ENCODE measurements at regions not wholly inside any gene's neighbourhood (a gene's known extent, or its start where the extent isn't known, plus 50 kb on each side); places are given as distances from the start of the nearest gene placed in this dataset.

DNA sequence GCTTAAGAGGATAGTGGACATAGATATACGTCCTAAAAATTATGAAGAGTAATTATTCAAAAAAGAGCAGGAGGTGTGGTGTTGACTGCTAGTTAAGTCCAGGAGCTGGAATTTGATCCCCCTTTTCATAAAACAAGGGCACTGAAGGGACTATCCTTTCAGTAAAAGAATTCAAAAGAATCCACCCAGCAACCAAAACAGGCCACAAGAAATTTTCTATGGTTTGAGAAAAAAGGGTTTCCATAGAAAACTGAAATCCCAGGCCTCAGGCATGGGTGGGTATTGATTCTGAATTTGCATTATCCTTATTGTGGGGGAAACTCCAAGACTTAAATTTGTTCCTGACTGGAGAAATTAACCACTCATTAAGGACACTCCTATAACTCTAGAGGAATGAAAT lies 269.0 kb upstream of the MPDZ start:
- H3K27me3 ChIP-seq (ENCODE audit: control insufficient read depth in 2 of 2, insufficient read depth in 2 of 2, low read length in 2 of 2), result no peaks in the 10 kb centered on the region
- no peaks in the 10 kb centered on the region for H3K4me1 ChIP-seq (ENCODE audit: control insufficient read depth in 2 of 2, insufficient read depth in 2 of 2, low read length in 2 of 2)
- no peak overlapping the region for H3K27ac ChIP-seq (ENCODE audit: low read depth in 2 of 2, low read length in 2 of 2)
- H3K9me3 ChIP-seq (ENCODE audit: control insufficient read depth in 2 of 2, low read length in 2 of 2), result no peaks in the 10 kb centered on the region
- H3K36me3 ChIP-seq (ENCODE audit: control insufficient read depth in 2 of 2, insufficient read depth in 2 of 2, low read length in 2 of 2), result no peaks in the 10 kb centered on the region
- H3K9ac ChIP-seq (ENCODE audit: low read depth in 1 of 2, low read length in 2 of 2), result no peak overlapping the region
- no peak overlapping the region for H3K4me3 ChIP-seq (ENCODE audit: low read length in 2 of 2)

DNA sequence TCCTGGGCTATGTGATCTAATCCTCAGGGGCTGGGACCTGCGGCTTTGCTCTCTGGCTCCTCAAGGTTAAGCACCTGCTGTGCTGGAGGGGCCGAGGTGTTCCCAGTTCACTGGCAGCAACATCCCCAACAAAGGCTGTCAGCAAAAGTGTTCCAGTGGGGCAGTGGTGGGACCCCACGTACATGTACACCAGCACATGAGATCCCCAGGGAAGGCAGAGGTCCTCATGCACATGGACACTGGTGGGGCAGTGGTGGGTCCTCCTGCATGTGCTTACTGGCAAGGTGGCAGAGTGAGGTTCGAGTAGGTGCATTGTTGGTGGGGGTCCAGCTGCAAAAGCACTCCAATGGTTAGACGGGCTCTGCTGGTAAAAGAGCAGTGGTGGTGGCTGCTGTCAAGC lies 255.6 kb upstream of the MPDZ start:
- H3K27me3 ChIP-seq (ENCODE audit: control insufficient read depth in 2 of 2, insufficient read depth in 2 of 2, low read length in 2 of 2), result no peaks in the 10 kb centered on the region
- no peaks in the 10 kb centered on the region for H3K9me3 ChIP-seq (ENCODE audit: control insufficient read depth in 2 of 2, low read length in 2 of 2)
- H3K36me3 ChIP-seq (ENCODE audit: control insufficient read depth in 2 of 2, insufficient read depth in 2 of 2, low read length in 2 of 2), result no peaks in the 10 kb centered on the region
- no peaks in the 10 kb centered on the region for H3K4me1 ChIP-seq (ENCODE audit: control insufficient read depth in 2 of 2, insufficient read depth in 2 of 2, low read length in 2 of 2)
- H3K27ac ChIP-seq (ENCODE audit: low read depth in 2 of 2, low read length in 2 of 2), result no peak overlapping the region
- H3K9ac ChIP-seq (ENCODE audit: low read depth in 1 of 2, low read length in 2 of 2), result no peak overlapping the region
- H3K4me3 ChIP-seq (ENCODE audit: low read length in 2 of 2), result no peak overlapping the region

DNA sequence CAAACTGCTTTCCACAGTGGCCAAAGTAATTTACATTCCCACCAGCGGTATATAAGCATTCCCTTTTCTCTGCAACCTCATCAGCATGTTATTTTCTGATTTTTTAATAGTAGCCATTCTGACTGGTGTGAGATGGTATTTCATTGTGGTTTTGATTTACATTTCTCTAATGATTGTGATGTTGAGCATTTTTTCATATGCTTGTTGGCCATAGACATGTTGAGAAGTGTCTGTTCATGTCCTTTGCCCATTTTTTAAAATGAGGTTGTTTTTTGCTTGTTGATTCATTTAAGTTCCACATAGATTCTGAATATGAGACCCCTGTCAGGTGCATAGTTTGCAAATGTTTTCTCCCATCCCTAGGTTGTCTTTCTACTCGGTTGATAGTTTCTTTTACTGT lies 254.5 kb upstream of the MPDZ start:
- no peaks in the 10 kb centered on the region for H3K4me1 ChIP-seq (ENCODE audit: control insufficient read depth in 2 of 2, insufficient read depth in 2 of 2, low read length in 2 of 2)
- H3K4me3 ChIP-seq (ENCODE audit: low read length in 2 of 2), result no peak overlapping the region
- no peaks in the 10 kb centered on the region for H3K9me3 ChIP-seq (ENCODE audit: control insufficient read depth in 2 of 2, low read length in 2 of 2)
- H3K36me3 ChIP-seq (ENCODE audit: control insufficient read depth in 2 of 2, insufficient read depth in 2 of 2, low read length in 2 of 2), result no peaks in the 10 kb centered on the region
- H3K27ac ChIP-seq (ENCODE audit: low read depth in 2 of 2, low read length in 2 of 2), result no peak overlapping the region
- H3K9ac ChIP-seq (ENCODE audit: low read depth in 1 of 2, low read length in 2 of 2), result no peak overlapping the region
- H3K27me3 ChIP-seq (ENCODE audit: control insufficient read depth in 2 of 2, insufficient read depth in 2 of 2, low read length in 2 of 2), result no peaks in the 10 kb centered on the region

DNA sequence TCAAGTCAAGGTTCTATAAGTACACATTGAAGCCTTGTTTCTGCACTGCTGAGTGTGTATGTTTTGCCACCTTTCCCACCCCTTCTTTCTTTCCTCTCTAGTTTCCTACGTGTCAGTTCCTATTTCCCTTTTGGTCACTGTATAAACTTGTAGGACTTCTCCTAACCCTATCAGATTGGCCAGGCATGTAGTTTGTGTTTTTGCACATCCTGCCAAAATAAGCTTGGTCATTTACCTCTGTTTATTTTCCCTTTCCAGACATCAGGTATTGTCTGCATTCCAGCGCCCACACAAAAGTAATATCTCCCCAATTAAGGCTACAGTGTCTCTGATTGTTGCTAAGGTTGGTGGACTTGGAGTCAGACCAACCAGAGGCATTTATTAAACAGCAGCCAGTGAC lies 252.9 kb upstream of the MPDZ start:
- H3K9ac ChIP-seq (ENCODE audit: low read depth in 1 of 2, low read length in 2 of 2), result no peak overlapping the region
- no peaks in the 10 kb centered on the region for H3K27me3 ChIP-seq (ENCODE audit: control insufficient read depth in 2 of 2, insufficient read depth in 2 of 2, low read length in 2 of 2)
- no peak overlapping the region for H3K4me3 ChIP-seq (ENCODE audit: low read length in 2 of 2)
- no peaks in the 10 kb centered on the region for H3K36me3 ChIP-seq (ENCODE audit: control insufficient read depth in 2 of 2, insufficient read depth in 2 of 2, low read length in 2 of 2)
- no peak overlapping the region for H3K27ac ChIP-seq (ENCODE audit: low read depth in 2 of 2, low read length in 2 of 2)
- H3K9me3 ChIP-seq (ENCODE audit: control insufficient read depth in 2 of 2, low read length in 2 of 2), result no peaks in the 10 kb centered on the region
- no peaks in the 10 kb centered on the region for H3K4me1 ChIP-seq (ENCODE audit: control insufficient read depth in 2 of 2, insufficient read depth in 2 of 2, low read length in 2 of 2)

DNA sequence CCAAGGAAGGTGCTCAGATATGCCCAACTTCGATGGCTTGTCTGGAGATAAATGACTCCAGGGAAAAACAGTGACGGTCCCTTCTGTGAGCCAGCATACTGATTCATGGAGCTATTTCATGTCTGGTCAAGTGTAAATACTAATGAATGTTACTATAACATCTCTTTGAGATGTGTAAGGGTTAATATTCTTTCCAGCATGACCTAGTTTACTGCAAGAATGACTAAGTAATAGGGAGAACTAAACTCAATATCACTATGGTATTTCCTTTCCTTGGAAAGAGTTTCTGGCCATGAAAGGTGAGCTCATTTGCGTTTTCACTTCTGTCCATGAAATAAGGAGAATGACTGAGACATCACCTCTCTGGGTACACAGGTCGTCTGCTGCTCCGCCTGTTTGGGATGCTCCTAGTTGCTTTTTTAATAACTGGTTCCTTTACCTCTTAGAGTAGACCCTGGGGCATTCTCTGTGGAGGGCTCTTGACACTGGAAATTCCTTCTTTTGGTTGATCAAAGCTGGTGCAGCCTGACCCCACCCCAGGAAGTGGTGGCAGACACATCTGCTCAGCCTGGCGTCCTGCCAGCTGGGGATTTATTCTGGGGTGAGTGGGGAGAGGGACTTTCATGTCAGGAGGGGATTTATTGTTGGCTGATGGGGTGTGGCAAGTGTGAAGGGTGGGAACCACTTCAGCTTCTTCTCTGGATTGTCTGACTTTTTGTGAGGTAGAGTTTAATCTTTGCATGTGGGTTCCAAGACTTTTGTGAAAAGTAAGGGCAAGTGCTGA lies 250.0 kb upstream of the MPDZ start:
- no peak overlapping the region for H3K27ac ChIP-seq (ENCODE audit: low read depth in 2 of 2, low read length in 2 of 2)
- H3K36me3 ChIP-seq (ENCODE audit: control insufficient read depth in 2 of 2, insufficient read depth in 2 of 2, low read length in 2 of 2), result no peaks in the 10 kb centered on the region
- no peaks in the 10 kb centered on the region for H3K4me1 ChIP-seq (ENCODE audit: control insufficient read depth in 2 of 2, insufficient read depth in 2 of 2, low read length in 2 of 2)
- no peak overlapping the region for H3K9ac ChIP-seq (ENCODE audit: low read depth in 1 of 2, low read length in 2 of 2)
- H3K4me3 ChIP-seq (ENCODE audit: low read length in 2 of 2), result no peak overlapping the region
- H3K9me3 ChIP-seq (ENCODE audit: control insufficient read depth in 2 of 2, low read length in 2 of 2), result no peaks in the 10 kb centered on the region
- no peaks in the 10 kb centered on the region for H3K27me3 ChIP-seq (ENCODE audit: control insufficient read depth in 2 of 2, insufficient read depth in 2 of 2, low read length in 2 of 2)

DNA sequence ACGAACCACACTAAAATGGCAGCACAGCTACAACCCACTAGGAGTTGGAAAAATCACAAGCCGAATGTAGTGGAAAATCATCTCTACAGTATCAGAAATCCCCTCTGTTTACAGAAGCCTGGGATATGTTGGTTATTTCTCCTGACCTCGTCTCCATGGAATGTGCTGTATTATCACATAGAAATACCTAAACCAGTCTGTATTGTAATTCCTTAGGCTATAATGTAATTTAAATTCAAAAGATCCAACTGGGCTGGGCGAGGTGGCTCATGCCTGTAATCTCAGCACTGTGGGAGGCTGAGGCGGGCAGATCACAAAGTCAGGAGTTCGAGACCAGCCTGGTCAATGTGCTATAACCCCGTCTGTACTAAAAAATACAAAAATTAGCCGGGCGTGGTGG lies 244.8 kb upstream of the MPDZ start:
- H3K9ac ChIP-seq (ENCODE audit: low read depth in 1 of 2, low read length in 2 of 2), result no peak overlapping the region
- no peaks in the 10 kb centered on the region for H3K27me3 ChIP-seq (ENCODE audit: control insufficient read depth in 2 of 2, insufficient read depth in 2 of 2, low read length in 2 of 2)
- no peaks in the 10 kb centered on the region for H3K9me3 ChIP-seq (ENCODE audit: control insufficient read depth in 2 of 2, low read length in 2 of 2)
- H3K27ac ChIP-seq (ENCODE audit: low read depth in 2 of 2, low read length in 2 of 2), result no peak overlapping the region
- no peaks in the 10 kb centered on the region for H3K36me3 ChIP-seq (ENCODE audit: control insufficient read depth in 2 of 2, insufficient read depth in 2 of 2, low read length in 2 of 2)
- H3K4me3 ChIP-seq (ENCODE audit: low read length in 2 of 2), result no peak overlapping the region
- H3K4me1 ChIP-seq (ENCODE audit: control insufficient read depth in 2 of 2, insufficient read depth in 2 of 2, low read length in 2 of 2), result no peaks in the 10 kb centered on the region

DNA sequence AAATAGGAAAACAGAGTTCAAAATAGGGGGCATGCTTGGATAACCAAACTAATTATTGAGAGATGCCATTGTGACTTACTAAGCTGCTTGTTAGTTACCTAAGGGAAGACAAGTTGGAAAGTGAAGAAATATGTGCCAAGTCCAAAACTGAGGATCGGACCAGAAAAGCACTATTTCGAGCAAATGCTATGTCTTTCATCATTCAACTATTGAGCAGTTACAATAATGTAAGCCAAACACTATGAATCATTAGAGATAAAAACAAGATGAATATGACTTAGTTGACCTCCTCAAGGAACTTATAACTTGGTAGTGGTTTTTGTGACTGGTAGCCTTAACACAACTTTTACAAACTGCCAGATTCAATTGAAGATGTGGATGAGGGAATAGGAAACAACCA lies 240.6 kb upstream of the MPDZ start:
- Histone ChIP-seq H3K9ac (ENCODE audit: low read depth in 1 of 2, low read length in 2 of 2) (no peak overlapping the region), H3K4me1 (ENCODE audit: control insufficient read depth in 2 of 2, insufficient read depth in 2 of 2, low read length in 2 of 2) (no peaks in the 10 kb centered on the region), H3K27me3 (ENCODE audit: control insufficient read depth in 2 of 2, insufficient read depth in 2 of 2, low read length in 2 of 2) (no peaks in the 10 kb centered on the region), H3K36me3 (ENCODE audit: control insufficient read depth in 2 of 2, insufficient read depth in 2 of 2, low read length in 2 of 2) (no peaks in the 10 kb centered on the region), H3K4me3 (ENCODE audit: low read length in 2 of 2) (no peak overlapping the region), H3K9me3 (ENCODE audit: control insufficient read depth in 2 of 2, low read length in 2 of 2) (no peaks in the 10 kb centered on the region), H3K27ac (ENCODE audit: low read depth in 2 of 2, low read length in 2 of 2) (no peak overlapping the region)

DNA sequence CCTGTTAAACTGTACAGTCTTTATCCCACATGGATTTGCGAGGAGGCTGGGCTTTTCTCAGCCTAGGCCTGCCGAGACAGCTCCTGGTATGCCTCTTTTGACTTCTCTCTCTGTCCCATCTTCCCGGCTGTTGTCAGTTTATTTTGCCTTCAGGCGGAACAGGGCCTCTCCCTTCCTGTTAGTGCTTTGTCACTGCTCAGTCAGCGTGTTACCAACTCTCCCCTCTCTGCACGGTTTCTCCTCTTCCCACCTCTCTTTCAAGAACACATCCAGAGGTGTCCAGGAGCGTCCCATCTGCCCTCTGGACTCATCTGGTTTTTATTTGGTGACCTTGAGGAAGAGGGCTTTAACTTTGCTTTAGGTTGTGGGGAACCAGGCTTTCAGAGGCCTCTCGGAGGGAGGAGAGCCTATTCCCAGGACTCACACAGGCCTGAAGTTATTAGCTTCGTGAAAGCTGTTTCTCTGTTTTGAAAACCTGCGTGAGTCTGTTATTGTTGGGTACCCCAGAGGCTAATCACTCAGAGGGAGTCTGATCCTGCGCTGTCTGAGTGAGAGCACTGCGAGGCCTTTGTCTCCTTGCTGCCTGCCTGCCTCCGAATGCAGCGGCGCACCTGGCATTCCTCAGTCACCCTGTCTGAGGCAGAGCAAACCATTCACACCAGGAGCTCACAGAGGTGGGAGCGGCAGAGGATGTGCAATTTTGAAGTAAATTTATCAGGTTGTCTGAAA lies 234.4 kb upstream of the MPDZ start:
- Histone ChIP-seq H3K27me3 (ENCODE audit: control insufficient read depth in 2 of 2, insufficient read depth in 2 of 2, low read length in 2 of 2) (no peaks in the 10 kb centered on the region), H3K36me3 (ENCODE audit: control insufficient read depth in 2 of 2, insufficient read depth in 2 of 2, low read length in 2 of 2) (no peaks in the 10 kb centered on the region), H3K27ac (ENCODE audit: low read depth in 2 of 2, low read length in 2 of 2) (no peak overlapping the region), H3K9ac (ENCODE audit: low read depth in 1 of 2, low read length in 2 of 2) (no peak overlapping the region), H3K4me1 (ENCODE audit: control insufficient read depth in 2 of 2, insufficient read depth in 2 of 2, low read length in 2 of 2) (no peaks in the 10 kb centered on the region), H3K9me3 (ENCODE audit: control insufficient read depth in 2 of 2, low read length in 2 of 2) (no peaks in the 10 kb centered on the region), H3K4me3 (ENCODE audit: low read length in 2 of 2) (no peak overlapping the region)

DNA sequence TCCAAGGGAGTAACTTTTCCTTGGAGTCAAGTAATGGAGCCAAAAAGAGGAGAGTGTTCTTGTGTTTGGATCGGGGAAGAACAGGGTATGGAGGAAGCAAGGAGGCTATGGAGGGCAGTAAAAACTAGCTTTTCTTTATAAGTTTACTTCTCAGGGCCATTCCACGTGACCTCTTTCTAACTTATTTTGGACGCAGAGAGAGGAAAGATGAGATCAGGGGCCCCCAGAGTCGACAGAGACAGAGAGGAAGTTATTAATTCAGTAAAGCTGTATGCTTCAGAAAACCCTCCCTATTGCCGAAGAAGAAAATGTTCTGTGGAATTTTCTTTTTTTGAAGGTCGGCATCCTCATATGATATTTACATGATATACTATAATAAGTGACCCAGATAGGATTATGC lies 233.8 kb upstream of the MPDZ start:
- Histone ChIP-seq H3K4me1 (ENCODE audit: control insufficient read depth in 2 of 2, insufficient read depth in 2 of 2, low read length in 2 of 2) (no peaks in the 10 kb centered on the region), H3K9ac (ENCODE audit: low read depth in 1 of 2, low read length in 2 of 2) (no peak overlapping the region), H3K27ac (ENCODE audit: low read depth in 2 of 2, low read length in 2 of 2) (no peak overlapping the region), H3K27me3 (ENCODE audit: control insufficient read depth in 2 of 2, insufficient read depth in 2 of 2, low read length in 2 of 2) (no peaks in the 10 kb centered on the region), H3K9me3 (ENCODE audit: control insufficient read depth in 2 of 2, low read length in 2 of 2) (no peaks in the 10 kb centered on the region), H3K4me3 (ENCODE audit: low read length in 2 of 2) (no peak overlapping the region), H3K36me3 (ENCODE audit: control insufficient read depth in 2 of 2, insufficient read depth in 2 of 2, low read length in 2 of 2) (no peaks in the 10 kb centered on the region)

DNA sequence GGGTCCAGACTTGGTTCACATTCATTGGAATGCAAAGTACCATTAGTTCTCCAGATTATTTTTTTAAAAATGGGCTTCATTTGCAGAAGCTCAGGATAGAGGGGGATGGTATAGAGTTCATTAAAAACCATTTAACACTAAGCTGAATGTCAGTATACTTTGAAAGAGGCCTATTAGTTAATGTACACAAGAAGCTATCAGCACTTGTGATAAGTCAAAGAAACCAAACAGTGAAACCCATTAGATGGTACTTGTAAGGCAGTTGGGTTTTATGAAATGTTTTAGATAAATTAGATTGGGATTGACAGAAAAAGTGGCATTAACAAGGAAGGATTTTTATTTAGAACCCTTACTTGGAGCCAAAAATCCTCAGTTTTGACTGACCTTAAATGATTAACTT lies 229.2 kb upstream of the MPDZ start:
- H3K27ac ChIP-seq (ENCODE audit: low read depth in 2 of 2, low read length in 2 of 2), result no peak overlapping the region
- H3K36me3 ChIP-seq (ENCODE audit: control insufficient read depth in 2 of 2, insufficient read depth in 2 of 2, low read length in 2 of 2), result no peaks in the 10 kb centered on the region
- H3K4me1 ChIP-seq (ENCODE audit: control insufficient read depth in 2 of 2, insufficient read depth in 2 of 2, low read length in 2 of 2), result no peaks in the 10 kb centered on the region
- no peaks in the 10 kb centered on the region for H3K9me3 ChIP-seq (ENCODE audit: control insufficient read depth in 2 of 2, low read length in 2 of 2)
- no peak overlapping the region for H3K9ac ChIP-seq (ENCODE audit: low read depth in 1 of 2, low read length in 2 of 2)
- no peaks in the 10 kb centered on the region for H3K27me3 ChIP-seq (ENCODE audit: control insufficient read depth in 2 of 2, insufficient read depth in 2 of 2, low read length in 2 of 2)
- H3K4me3 ChIP-seq (ENCODE audit: low read length in 2 of 2), result no peak overlapping the region

Measured in mucosa of rectum (tissue), 2 donors.